Adrenal gland (tissue), 9 donors: ENCODE measurements at regions not wholly inside any gene's neighbourhood (a gene's known extent, or its start where the extent isn't known, plus 50 kb on each side); places are given as distances from the start of the nearest gene placed in this dataset.

Experiments used
- DNase-seq, 7 donors: peaks; one replicate each; pipeline ENCODE4 v3.0.0-alpha.2; 2019 to 2020
- H3K27ac ChIP-seq, 5 donors: fragments of 200-600 bp; sonication (generic) in 4 of 5; 1 replicate in 3 of 5; 2 replicates in 2 of 5; pipeline versions ENCODE4 v1.5.1 to v1.8.0; 2016 to 2020; ENCODE audit warnings: mild to moderate bottlenecking in 1 of 5
- H3K27me3 ChIP-seq: fragments of 200-600 bp; 2 replicates; pipeline ENCODE4 v1.8.0; 2021
- H3K36me3 ChIP-seq, 2 donors: fragments of 200-600 bp; replicated peaks in 1 of 2; 1 replicate in 1 of 2; 2 replicates in 1 of 2; pipeline versions ENCODE4 v1.5.1 to v1.8.0; 2018 to 2022
- H3K4me1 ChIP-seq, 2 donors: fragments of 200-600 bp; replicated peaks in 1 of 2; 1 replicate in 1 of 2; 2 replicates in 1 of 2; pipeline versions ENCODE4 v1.5.1 to v1.8.0; 2018 to 2021
- H3K4me3 ChIP-seq, 4 donors: fragments of 200-600 bp; sonication (generic) in 3 of 4; one replicate each; pipeline ENCODE4 v1.5.1; 2016 to 2018
- H3K9me3 ChIP-seq, 3 donors: fragments of 200-600 bp; sonication (generic) in 1 of 3; replicated peaks in 1 of 3; 1 replicate in 2 of 3; 2 replicates in 1 of 3; pipeline versions ENCODE4 v1.5.1 to v1.8.0; 2016 to 2021
- POLR2A ChIP-seq, 2 donors: fragments of 450-650 bp; IDR thresholded peaks; one replicate each; pipeline ENCODE4 v1.6.1; 2017; ENCODE audit warnings: antibody characterized with exemption in 2 of 2, mild to moderate bottlenecking in 2 of 2, moderate library complexity in 1 of 2
- WGBS, 4 donors: extraction: QIAGEN DNeasy Blood & Tissue Kit in 2 of 4; methylation state at CpG; one replicate each; pipeline versions ENCODE4 v1.1.5 to v1.1.7; 2013 to 2017; 5-methylcytosine and 5-hydroxymethylcytosine counted together
- intact Hi-C, 2 donors: fragments of 100-400 bp; cut with DNase I; formaldehyde crosslinking; loops; one replicate each; pipeline versions ENCODE4 v1.14.1 to v1.15.0; 2022 to 2023
- TF ChIP-seq, protein P1 (sequence below), 6 experiments: fragments of 450-650 bp in 4 of 6; fragments of 200-600 bp in 2 of 6; sonication (generic) in 1 of 6; IDR thresholded peaks; 1 replicate in 5 of 6; 2 replicates in 1 of 6; pipeline versions ENCODE4 v1.5.1 to v1.8.0; 2016 to 2021; ENCODE audit warnings: antibody characterized with exemption in 6 of 6, mild to moderate bottlenecking in 2 of 6, moderate library complexity in 1 of 6
- donor health status: healthy with polysubstance abuse.
- donor health status: Bipolar disorder and iron deficiency.
- donor health status: DM: yes; HTN: yes; CAD: no.
- donor health status: DM: no; HTN: no; CAD: no.
- donor health status: DM: no; HTN: no; CAD: no.

DNA sequence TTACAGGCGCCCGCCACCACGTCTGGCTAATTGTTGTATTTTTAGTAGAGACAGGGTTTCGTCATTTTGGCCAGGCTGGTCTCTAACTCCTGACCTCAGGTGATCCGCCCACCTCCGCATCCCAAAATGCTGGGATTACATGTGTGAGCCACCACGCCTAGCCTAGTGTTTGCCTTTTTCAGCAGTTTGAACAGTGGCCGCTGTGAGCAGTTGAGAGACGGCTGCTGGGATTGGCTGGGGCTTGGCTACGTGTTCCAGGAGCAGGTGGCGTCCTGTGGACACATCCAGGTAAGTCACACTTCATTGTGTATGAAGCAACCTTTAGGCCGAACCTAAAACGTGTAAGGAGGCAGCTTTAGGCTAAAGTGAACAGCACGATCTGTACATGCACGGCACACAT lies 231.8 kb upstream of the PITRM1 start:
- 89 to 94% (median 91%) methylated on average over 15 of the region's 15 CpGs for WGBS, 4 donors
- Histone ChIP-seq H3K27ac (no peak overlapping the region), H3K4me3 (no peak overlapping the region), H3K9me3 (no peaks in the 10 kb centered on the region), H3K36me3 (no peaks in the 10 kb centered on the region), H3K27me3 (no peaks in the 10 kb centered on the region), H3K4me1 (no peaks in the 10 kb centered on the region)
- TF ChIP-seq POLR2A (IDR thresholded peaks at IDR 0.05), result no peak
- TF ChIP-seq, protein P1, sequence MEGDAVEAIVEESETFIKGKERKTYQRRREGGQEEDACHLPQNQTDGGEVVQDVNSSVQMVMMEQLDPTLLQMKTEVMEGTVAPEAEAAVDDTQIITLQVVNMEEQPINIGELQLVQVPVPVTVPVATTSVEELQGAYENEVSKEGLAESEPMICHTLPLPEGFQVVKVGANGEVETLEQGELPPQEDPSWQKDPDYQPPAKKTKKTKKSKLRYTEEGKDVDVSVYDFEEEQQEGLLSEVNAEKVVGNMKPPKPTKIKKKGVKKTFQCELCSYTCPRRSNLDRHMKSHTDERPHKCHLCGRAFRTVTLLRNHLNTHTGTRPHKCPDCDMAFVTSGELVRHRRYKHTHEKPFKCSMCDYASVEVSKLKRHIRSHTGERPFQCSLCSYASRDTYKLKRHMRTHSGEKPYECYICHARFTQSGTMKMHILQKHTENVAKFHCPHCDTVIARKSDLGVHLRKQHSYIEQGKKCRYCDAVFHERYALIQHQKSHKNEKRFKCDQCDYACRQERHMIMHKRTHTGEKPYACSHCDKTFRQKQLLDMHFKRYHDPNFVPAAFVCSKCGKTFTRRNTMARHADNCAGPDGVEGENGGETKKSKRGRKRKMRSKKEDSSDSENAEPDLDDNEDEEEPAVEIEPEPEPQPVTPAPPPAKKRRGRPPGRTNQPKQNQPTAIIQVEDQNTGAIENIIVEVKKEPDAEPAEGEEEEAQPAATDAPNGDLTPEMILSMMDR (IDR thresholded peaks at IDR 0.05), result no peak
- intact Hi-C loops, result no loop called here
- no peak for DNase-seq

DNA sequence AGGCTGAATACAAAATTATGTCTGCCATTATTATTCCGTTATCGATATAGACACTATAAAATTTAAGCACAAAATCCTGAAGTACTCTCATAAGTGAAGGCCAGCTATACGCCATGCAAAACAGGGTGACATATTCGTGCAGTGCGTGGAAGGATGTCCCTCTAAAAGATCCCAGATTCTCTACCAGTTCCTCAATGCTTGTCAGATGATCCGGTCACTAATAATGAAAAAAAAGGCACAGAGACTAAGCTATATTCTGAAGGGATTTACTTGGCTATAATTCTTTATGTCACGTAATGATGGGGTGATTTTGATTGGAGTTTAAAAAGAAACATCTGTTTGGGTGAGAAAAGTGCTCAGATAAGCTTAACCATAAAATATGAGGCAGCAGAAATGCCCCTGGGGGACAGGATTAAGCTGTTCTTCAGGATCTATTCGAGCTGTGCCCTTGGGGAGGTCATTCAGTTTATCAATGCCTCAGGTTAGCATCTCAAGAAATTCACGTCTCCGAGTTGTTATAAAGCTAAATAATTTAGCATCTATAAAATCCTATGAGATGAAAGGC lies 229.7 kb upstream of the PITRM1 start:
- intact Hi-C loops, result no loop called here
- TF ChIP-seq, protein P1 (IDR thresholded peaks at IDR 0.05), result no peak
- no peak for TF ChIP-seq POLR2A (IDR thresholded peaks at IDR 0.05)
- H3K27me3 ChIP-seq, result no peaks in the 10 kb centered on the region
- H3K4me3 ChIP-seq, result no peak overlapping the region
- H3K9me3 ChIP-seq, result no peaks in the 10 kb centered on the region
- no peaks in the 10 kb centered on the region for H3K4me1 ChIP-seq
- no peak overlapping the region for H3K27ac ChIP-seq
- no peaks in the 10 kb centered on the region for H3K36me3 ChIP-seq
- DNase-seq, result no peak
- 67 to 81% (median 77%) methylated on average over 10 of the region's 10 CpGs for WGBS, 4 donors

DNA sequence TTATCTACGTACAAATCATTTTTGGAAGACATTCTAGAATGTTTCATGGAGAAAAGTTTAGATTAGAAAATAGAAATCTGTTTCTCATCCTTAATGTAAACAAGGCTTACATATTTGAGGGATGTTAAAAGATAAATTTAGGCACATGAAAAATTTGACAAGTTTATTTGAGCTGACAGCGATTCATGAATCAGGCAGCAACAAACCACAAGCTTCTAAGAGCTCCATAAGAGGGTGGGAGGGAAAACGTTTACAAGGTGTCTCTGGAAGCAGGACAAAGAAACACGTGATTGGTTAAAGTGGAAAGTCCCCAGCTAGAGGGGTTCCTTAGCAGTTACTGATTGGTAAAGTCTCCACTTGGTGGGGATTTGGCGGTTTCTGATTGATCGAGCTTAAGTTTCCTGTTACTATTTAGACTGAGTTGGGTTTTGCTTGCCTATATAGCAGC lies 228.9 kb upstream of the PITRM1 start:
- intact Hi-C loops, result no loop called here
- H3K4me3 ChIP-seq, result no peak overlapping the region
- WGBS, 4 donors, result 76 to 89% (median 81%) methylated on average over 6 of the region's 6 CpGs
- no peaks in the 10 kb centered on the region for H3K4me1 ChIP-seq
- TF ChIP-seq, protein P1 (IDR thresholded peaks at IDR 0.05), result no peak
- TF ChIP-seq POLR2A (IDR thresholded peaks at IDR 0.05), result no peak
- no peaks in the 10 kb centered on the region for H3K36me3 ChIP-seq
- H3K27ac ChIP-seq, result no peak overlapping the region
- no peaks in the 10 kb centered on the region for H3K9me3 ChIP-seq
- no peaks in the 10 kb centered on the region for H3K27me3 ChIP-seq
- DNase-seq, result no peak

DNA sequence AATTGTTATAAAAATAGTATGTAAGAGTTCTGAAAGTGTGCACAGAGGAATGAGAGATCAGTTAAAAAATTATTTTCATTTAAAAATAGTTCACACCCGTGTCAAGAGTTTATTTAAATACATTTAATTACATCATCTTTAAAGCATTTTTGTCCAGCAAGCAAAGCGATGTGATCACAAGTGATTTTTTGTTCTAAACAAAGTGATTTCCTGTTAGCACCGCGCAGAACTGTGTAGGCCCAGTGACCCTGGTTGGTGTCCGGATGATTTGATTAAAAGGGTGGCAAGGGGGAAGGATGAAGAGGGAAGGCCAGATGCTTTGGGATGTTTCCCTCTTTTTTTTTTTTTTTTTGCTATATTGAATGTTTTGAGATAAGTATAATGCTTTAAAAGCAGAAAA lies 227.8 kb upstream of the PITRM1 start:
- Histone ChIP-seq H3K9me3 (no peaks in the 10 kb centered on the region), H3K36me3 (no peaks in the 10 kb centered on the region), H3K27ac (no peak overlapping the region), H3K27me3 (no peaks in the 10 kb centered on the region), H3K4me3 (no peak overlapping the region), H3K4me1 (no peaks in the 10 kb centered on the region)
- TF ChIP-seq POLR2A (IDR thresholded peaks at IDR 0.05), result no peak
- TF ChIP-seq, protein P1 (IDR thresholded peaks at IDR 0.05), result no peak
- intact Hi-C loops, result no loop called here
- WGBS, 4 donors, result 60 to 68% (median 65%) methylated on average over 5 of the region's 5 CpGs
- DNase-seq, result no peak
